Breast epithelium (tissue), 4 donors: ENCODE measurements at regions not wholly inside any gene's neighbourhood (a gene's known extent, or its start where the extent isn't known, plus 50 kb on each side); places are given as distances from the start of the nearest gene placed in this dataset.

Experiments used
- DNase-seq, 2 donors: peaks; one replicate each; pipeline ENCODE4 v3.0.0-alpha.2; 2019; ENCODE audit warnings: low spot score in 2 of 2
- H3K27ac ChIP-seq, 2 donors: fragments of 200-600 bp; sonication (generic) in 1 of 2; one replicate each; pipeline ENCODE4 v1.5.1; 2016 to 2019; ENCODE audit warnings: mild to moderate bottlenecking in 1 of 2
- H3K27me3 ChIP-seq, 2 donors: fragments of 200-600 bp; sonication (generic) in 1 of 2; one replicate each; pipeline versions ENCODE4 v1.5.1 to v1.6.0; 2017 to 2019; ENCODE audit warnings: control low read depth in 1 of 2, mild to moderate bottlenecking in 1 of 2
- H3K36me3 ChIP-seq: fragments of 200-600 bp; one replicate; pipeline ENCODE4 v1.5.1; 2019
- H3K4me1 ChIP-seq, 2 donors: fragments of 200-600 bp; sonication (generic); one replicate each; pipeline ENCODE4 v1.5.1; 2016 to 2019; ENCODE audit warnings: control low read depth in 1 of 2
- H3K4me3 ChIP-seq, 3 donors: fragments of 200-600 bp; sonication (generic); 1 replicate in 2 of 3; 2 replicates in 1 of 3; pipeline ENCODE4 v1.5.1; 2016 to 2019; ENCODE audit warnings: mild to moderate bottlenecking in 3 of 3, moderate library complexity in 2 of 3
- H3K9me3 ChIP-seq, 2 donors: fragments of 200-600 bp; sonication (generic) in 1 of 2; one replicate each; pipeline ENCODE4 v1.5.1; 2016 to 2019; ENCODE audit warnings: control low read depth in 1 of 2
- CTCF ChIP-seq, 3 donors: fragments of 450-650 bp; IDR thresholded peaks; one replicate each; pipeline ENCODE4 v1.5.1; 2016 to 2017; ENCODE audit warnings: antibody characterized with exemption in 3 of 3, mild to moderate bottlenecking in 3 of 3, moderate library complexity in 3 of 3
- POLR2A ChIP-seq: fragments of 450-650 bp; IDR thresholded peaks from one replicate; pipeline ENCODE4 v1.6.1; 2016; ENCODE audit warnings: antibody characterized with exemption, mild to moderate bottlenecking, moderate library complexity
- POLR2AphosphoS5 ChIP-seq, 3 donors: sonication (generic); formaldehyde crosslinking; IDR thresholded peaks; one replicate each; pipeline ENCODE4 v1.6.1; 2017; ENCODE audit warnings: antibody characterized with exemption in 3 of 3
- intact Hi-C: fragments of 100-400 bp; cut with DNase I; formaldehyde crosslinking; loops from one replicate; pipeline ENCODE4 v1.15.1; 2023; ENCODE audit warnings: low total_unique reads

DNA sequence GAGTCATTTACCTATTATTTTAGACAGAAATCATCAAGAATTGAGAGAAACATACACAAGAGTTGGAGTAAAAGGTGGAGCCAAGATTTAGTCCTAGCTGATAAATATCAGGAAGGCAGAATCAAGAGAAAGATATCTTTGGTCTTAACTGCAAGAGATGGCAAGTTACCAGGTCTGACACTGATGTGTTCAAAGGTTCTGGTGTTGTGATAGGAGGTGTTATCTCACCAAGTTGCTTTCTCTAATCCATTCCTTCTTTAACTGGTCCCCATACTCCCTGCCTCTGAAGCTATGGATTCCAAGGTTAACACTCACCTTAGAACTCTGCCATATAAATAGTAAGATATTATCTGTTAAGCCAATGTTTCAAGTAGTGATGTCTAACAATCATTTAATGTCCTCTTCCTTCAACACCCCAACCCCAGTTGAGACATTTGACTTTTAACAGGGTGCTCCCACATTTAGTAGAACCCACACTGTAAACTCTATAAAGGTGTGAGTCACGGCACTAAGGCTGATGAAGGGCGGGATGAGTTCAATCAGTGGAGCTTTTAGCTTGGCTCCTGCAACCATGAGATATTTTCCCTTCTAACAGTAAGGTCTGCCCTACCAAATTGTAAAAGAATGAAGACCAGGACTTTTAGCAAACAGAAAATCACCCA is 333.7 kb downstream of the RND3 start:
- no peak for DNase-seq
- H3K27me3 ChIP-seq, result no peaks in the 10 kb centered on the region
- no peaks in the 10 kb centered on the region for H3K4me1 ChIP-seq
- H3K9me3 ChIP-seq, result no peaks in the 10 kb centered on the region
- H3K27ac ChIP-seq, result peak overlapping the region; percentile 22 to 43
- intact Hi-C loops, result no loop called here
- H3K4me3 ChIP-seq, result no peak overlapping the region
- no peak for TF ChIP-seq CTCF (IDR thresholded peaks at IDR 0.05)
- TF ChIP-seq POLR2AphosphoS5 (IDR thresholded peaks at IDR 0.05), result no peak
- no peak for TF ChIP-seq POLR2A
- no peaks in the 10 kb centered on the region for H3K36me3 ChIP-seq

DNA sequence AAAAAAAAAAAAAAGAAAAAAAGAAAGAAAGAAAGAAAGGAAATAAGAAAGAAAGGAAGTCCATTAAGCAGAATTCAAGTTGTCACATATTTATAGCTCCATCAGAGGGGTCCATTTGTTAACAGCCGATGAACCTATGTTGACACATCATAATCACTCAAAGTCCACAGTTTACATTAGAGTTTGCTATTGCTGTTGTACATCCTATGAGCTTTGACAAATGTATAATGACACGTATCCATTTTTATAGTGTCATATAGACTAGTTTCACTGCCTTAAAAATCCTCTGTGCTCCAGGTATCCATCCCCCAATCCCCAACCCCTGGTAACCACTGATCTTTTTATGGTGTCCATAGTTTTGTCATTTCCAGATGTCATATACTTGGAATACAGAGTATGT is 335.2 kb downstream of the RND3 start:
- Histone ChIP-seq H3K4me1 (no peaks in the 10 kb centered on the region), H3K9me3 (peaks cover under 1% of the 10 kb centered on the region in 2 donors), H3K27me3 (no peaks in the 10 kb centered on the region), H3K27ac (no peak overlapping the region), H3K36me3 (no peaks in the 10 kb centered on the region), H3K4me3 (no peak overlapping the region)
- TF ChIP-seq CTCF (IDR thresholded peaks at IDR 0.05) (no peak), POLR2AphosphoS5 (IDR thresholded peaks at IDR 0.05) (no peak), POLR2A (no peak)
- intact Hi-C loops, result no loop called here
- DNase-seq, result no peak

DNA sequence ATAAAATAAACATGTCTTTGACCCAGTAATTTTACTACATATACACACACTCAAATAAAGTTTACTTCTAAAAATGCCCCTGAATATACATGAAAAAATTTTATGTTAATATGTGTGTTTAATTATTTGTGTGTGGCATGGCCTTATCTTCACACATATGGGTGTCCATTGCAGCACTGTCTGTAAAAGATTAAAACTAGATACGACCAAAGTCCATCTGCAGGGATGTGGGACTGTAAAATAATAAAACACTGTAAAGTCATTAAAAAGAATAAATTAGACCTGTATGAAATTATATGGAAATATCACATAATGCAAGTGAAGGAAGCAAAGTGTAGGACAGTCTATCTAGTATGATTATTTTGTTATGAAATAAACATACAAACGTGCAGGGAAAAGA is 337.3 kb downstream of the RND3 start:
- intact Hi-C loops, result no loop called here
- no peak for TF ChIP-seq POLR2A
- TF ChIP-seq POLR2AphosphoS5 (IDR thresholded peaks at IDR 0.05), result no peak
- no peak for TF ChIP-seq CTCF (IDR thresholded peaks at IDR 0.05)
- no peak overlapping the region for H3K4me3 ChIP-seq
- H3K4me1 ChIP-seq, result no peaks in the 10 kb centered on the region
- no peaks in the 10 kb centered on the region for H3K36me3 ChIP-seq
- DNase-seq, result no peak
- no peak overlapping the region for H3K27ac ChIP-seq
- H3K27me3 ChIP-seq, result no peaks in the 10 kb centered on the region
- peaks cover 13 to 16% of the 10 kb centered on the region in 2 donors for H3K9me3 ChIP-seq

GRCh38 chr2:150147889-150148683 is 339.4 kb downstream of the RND3 start:
- Histone ChIP-seq H3K4me3 (no peak overlapping the region), H3K9me3 (peaks cover 13 to 16% of the 10 kb centered on the region in 2 donors), H3K27me3 (no peaks in the 10 kb centered on the region), H3K36me3 (no peaks in the 10 kb centered on the region), H3K27ac (no peak overlapping the region), H3K4me1 (no peaks in the 10 kb centered on the region)
- DNase-seq, result no peak
- intact Hi-C loops, result no loop called here
- TF ChIP-seq POLR2A (no peak), CTCF (IDR thresholded peaks at IDR 0.05) (no peak), POLR2AphosphoS5 (IDR thresholded peaks at IDR 0.05) (no peak)

DNA sequence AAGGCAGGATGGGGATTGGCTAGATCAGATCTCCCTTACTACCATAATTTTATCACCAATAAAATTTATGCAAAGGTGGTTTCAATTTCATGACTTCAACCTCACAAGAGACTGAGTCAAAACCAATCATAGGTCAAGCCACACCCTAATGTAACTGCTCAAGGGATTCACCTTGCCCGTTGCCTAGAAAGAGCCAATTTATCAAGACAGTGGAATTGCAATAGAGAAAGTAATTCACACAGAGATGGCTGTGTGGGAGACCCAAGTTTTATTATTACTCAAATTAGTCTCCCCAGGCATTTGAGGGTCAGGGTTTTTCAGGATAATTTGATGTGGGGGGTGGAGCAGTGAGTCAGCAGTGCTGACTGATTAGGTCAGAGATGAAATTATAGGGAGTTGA is 340.6 kb downstream of the RND3 start:
- Histone ChIP-seq H3K4me3 (no peak overlapping the region), H3K9me3 (peaks cover 13 to 16% of the 10 kb centered on the region in 2 donors), H3K36me3 (no peaks in the 10 kb centered on the region), H3K4me1 (no peaks in the 10 kb centered on the region), H3K27ac (no peak overlapping the region), H3K27me3 (no peaks in the 10 kb centered on the region)
- intact Hi-C loops, result no loop called here
- TF ChIP-seq CTCF (IDR thresholded peaks at IDR 0.05) (no peak), POLR2A (no peak), POLR2AphosphoS5 (IDR thresholded peaks at IDR 0.05) (no peak)
- no peak for DNase-seq
